HG02870 (cell line): ENCODE measurements at regions not wholly inside any gene's neighbourhood (a gene's known extent, or its start where the extent isn't known, plus 50 kb on each side); places are given as distances from the start of the nearest gene placed in this dataset.

Source experiments
- ATAC-seq: cut with Tn5 transposase; IDR thresholded peaks from one replicate; pipeline ENCODE4 v1.9.1; 2021; ENCODE audit warnings: mild to moderate bottlenecking, moderate library complexity; ENCODE audit not compliant: unreplicated experiment

DNA sequence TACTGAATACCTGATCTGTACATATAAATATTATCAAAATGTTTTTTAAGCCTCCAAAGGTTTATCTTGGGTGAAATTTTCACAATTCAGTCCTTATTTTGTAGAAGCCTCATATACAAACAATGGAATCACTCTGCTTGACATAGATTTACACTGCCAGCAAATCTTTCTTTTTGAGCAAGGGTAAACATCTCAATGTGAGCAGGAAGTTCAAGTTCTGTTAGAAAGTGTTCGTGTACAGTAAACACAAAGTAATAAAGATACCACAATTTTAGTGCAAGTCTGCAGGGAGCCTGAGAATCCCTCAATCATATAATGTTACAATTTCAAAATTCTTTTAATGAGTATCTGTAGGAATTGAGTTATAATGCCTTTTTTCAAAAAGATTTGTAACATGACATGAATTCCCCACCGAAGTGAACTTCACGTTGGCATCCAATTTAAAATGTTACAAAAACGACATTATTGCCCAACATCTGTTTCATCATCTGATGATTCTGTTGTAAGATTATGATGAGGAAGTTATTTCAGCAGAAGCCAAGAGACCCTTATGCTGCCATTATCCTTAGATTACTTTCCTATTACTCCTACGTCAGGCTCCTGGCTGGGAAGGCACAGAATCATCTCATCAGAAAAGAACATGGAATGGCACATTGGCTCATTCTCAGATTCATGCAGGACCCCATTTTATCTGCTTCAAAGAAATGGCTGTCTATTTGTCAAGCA lies 283.9 kb upstream of the ACVR2A start:
- ATAC-seq: no peak

GRCh38 chr2:147559070-147559725 lies 285.6 kb upstream of the ACVR2A start:
- ATAC-seq: no peak

GRCh38 chr2:147558620-147559019 lies 286.2 kb upstream of the ACVR2A start:
- no peak for ATAC-seq

GRCh38 chr2:147554521-147555107 lies 290.2 kb upstream of the ACVR2A start:
- ATAC-seq: no peak

- ATAC-seq: no peak
Measured at GRCh38 chr2:147553775-147554271, 291.0 kb upstream of the ACVR2A start.

DNA sequence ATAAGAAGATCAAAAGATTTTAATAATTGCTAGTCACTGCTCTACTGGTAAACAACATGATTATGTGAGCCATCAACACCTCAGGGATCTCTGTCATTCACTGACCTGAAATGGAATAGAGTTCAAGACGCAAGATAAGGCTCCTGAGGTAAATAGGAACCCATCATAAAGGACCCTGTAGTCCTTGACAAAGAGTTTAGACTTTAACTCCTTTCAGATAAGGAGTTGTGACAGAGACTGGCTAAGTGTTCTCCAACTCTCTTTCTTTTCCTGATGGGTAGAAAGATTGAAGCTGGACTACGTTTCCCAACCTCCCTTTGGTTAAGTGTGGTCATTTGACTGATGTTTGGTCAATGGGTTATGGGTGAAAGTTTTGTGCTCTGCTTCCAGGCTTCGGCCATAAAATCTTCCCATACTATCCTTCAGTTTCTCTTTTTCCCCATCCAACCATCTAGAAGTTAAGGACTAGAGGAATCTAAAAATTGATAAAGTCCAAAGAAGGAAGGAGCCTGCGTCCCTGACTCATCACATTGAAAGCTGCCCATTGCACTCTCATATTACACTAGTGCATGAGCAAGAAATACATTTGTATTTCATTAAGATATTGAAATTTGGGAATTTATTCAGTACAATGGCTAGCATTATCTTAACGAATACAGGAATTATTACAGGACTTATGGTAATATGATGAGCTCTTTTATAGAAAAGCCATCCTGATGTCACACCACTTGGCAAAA lies 293.7 kb upstream of the ACVR2A start:
- ATAC-seq: no peak

DNA sequence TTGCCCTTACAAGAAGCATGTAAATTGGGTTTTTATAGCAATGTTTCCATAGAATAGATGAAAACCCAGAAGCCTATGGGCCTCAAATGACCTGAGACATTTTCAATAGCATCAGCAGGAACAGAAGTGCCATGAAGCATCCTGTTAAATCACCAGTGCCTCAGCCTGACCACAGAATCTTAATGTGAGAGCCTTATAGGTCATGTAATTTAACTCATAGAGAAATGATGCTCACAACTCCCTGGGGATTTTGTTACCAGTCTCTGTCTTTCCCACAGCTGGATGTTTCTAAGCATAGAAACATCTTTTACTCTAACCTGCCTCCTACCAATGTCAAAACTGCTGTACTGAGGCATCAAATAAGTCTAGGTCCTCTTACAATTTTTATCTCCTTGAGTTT lies 295.8 kb upstream of the ACVR2A start:
- no peak for ATAC-seq

GRCh38 chr2:147548451-147548850 lies 296.4 kb upstream of the ACVR2A start:
- no peak for ATAC-seq

- ATAC-seq: no peak
Measured at GRCh38 chr2:147547440-147547839, 297.4 kb upstream of the ACVR2A start.

DNA sequence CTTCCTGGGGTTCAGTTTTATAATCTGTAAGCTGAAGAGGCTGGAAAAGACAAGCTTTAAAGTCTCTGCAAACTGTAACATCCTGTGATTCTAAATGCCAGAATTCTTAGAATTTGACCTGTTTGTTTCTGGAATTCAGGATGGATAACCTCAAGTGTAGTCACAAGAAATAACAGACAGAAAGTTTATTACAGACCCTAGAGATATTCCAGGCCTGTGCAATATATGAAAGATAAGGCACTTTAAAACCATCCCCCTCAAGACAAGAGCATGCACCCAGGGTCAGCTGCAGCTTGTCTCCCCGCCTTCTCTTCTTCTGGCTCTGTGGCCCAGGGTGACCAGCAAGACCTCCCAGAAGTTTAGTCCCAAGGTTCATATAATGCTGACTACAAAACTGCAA lies 298.7 kb upstream of the ACVR2A start:
- no peak for ATAC-seq

DNA sequence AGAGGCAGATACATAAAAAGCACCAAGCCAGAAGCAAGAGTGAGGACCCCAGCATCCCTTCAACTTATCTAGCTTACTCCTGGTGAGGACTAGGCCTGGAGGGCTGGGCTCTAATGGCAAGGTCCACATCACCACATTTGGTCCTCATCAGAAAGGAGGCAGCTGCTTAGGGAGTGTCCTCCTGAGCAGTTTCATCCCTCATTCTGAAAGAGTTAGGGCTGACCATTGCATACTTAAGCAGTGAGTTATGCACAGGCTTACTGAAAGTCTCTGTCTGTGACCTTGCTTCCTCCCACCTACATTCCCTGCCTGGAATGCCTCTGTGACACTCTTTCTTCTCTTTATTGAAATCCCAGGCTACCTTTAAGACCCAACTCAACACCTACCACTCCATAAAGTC lies 301.8 kb upstream of the ACVR2A start:
- no peak for ATAC-seq

DNA sequence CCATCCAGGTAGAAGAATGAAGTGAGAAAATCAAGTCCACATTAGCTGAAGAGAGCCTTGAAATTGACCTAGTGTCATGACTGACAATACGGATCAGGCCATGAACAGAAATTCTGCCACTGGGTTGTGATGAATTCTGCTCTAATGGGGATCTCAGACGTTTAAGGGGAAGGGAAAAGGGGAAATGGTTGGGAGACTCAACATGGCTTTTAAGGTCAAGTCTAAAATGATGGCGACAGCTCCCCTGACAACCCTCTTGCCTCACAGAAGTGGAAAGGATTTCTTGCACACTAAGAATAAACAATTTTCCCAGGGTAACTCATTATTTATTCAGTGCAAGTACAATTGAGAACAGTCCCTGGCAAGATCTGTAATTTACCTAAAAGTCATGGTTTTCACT lies 302.5 kb upstream of the ACVR2A start:
- ATAC-seq: no peak

- no peak for ATAC-seq
Measured at GRCh38 chr2:147541314-147541713, 303.5 kb upstream of the ACVR2A start.

DNA sequence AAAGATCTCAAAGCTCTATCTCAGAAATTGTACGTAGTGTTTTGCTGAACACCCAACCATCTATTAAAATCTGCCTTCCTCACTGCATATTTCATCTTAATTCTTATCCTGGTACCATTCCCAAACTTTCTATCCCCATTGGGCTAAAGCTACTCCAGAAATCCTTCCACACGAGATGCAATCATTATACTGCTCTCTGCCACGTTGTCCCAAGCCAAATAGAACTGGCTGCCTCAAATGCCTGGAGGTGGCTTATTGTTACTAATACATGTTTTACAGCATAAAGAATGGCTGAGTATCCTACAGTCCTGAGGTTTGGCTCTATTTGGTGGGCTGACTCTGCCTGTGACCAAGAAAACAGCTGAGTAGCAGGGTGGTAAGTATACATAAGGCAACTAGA lies 306.0 kb upstream of the ACVR2A start:
- ATAC-seq: no peak

- ATAC-seq: no peak
Measured at GRCh38 chr2:147538088-147538487, 306.7 kb upstream of the ACVR2A start.

DNA sequence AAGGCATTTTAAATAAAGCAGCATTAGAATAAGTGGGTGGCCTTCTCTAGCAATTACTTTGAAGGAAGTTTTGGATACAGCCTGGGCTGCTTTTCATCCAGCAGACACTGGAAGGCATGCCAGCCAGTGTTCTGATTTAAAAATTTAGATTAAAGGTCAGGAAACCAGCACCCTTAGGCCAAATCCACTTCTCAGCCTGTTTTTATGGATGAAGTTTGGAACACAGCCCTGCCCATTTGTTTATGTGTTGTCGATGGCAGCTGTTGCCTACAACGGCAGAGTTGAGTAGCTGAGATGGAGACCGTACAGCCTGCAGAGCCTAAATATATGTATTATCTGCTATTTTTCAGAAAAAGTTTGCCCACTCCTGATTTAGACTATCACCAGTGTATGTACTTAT lies 313.6 kb upstream of the ACVR2A start:
- ATAC-seq: no peak

- ATAC-seq: no peak
Measured at GRCh38 chr2:147530033-147530432, 314.8 kb upstream of the ACVR2A start.

DNA sequence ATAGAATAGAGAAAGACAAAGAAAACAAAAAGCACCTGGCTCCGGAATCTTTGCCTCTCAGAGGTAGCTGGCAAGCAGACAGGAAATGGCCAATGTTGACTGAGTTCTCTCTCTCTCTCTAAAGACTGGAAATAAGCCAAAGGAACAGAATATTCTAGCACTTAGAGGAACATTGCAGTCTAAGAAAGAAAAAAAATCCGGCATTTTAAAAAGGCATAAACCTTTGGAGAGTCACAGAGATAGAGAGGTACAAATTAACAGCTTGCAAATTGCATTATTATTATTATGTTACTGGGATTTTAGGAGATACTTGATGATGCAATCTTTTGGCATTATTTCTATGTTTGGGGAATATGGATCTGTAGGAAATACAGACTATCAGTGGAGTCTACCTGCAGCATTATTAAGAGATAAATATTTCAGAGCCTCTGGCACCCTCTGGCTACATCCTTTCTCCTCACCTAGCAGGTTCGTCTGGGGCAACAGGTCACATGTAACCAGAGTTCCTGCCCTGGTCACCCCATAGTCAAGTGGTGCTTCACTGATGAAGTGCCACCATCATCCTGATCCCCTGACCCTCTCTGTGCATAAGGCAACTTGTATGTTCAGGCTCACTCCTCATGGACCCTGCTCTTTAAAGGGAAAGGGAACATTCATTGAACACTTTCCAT lies 318.9 kb upstream of the ACVR2A start:
- no peak for ATAC-seq

- no peak for ATAC-seq
Measured at GRCh38 chr2:147524912-147525311, 319.9 kb upstream of the ACVR2A start.

DNA sequence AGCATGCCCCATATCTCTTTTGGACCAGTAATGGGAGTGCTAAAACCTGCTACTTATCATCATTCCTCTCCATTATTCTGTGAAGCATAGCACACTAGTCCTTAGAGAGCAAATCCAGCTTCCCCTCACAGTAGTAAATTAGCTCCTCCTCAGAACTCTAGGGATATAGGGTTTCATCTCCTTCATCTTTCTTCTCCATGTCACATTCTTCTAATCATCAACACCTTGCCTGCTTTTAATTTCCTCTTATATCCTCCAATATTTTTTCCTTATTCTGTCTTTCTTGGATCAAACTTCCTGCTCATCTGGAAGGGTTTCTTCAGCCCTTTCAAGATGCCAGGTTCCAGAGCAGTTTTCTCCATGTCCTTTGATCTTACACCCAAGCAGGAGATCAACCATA lies 321.4 kb upstream of the ACVR2A start:
- no peak for ATAC-seq

DNA sequence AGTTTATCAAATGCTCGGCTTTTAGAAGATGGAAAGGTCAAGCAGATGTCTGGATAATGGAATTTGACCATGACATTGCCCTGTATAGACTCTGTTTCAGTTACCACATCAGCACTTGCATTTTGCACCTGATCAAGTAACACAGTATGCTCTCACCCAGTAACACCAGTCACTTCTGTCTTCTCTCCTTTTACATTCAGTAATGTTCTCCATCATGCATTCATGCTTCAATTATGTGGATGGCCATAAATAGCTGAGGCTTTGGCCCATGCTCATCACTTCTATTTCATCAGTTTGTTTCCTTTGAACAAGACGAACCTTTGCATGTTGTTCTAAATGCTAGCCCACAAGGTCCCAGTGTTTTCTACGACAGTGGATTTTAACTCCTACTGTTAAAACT lies 322.9 kb upstream of the ACVR2A start:
- no peak for ATAC-seq
